IMR-90 (cell line): ENCODE measurements at regions not wholly inside any gene's neighbourhood (a gene's known extent, or its start where the extent isn't known, plus 50 kb on each side); places are given as distances from the start of the nearest gene placed in this dataset.

Experiments
- BHLHE40 ChIP-seq: fragments of 150-350 bp; IDR thresholded peaks from 2 replicates; pipeline ENCODE4 v1.6.1; 2016; ENCODE audit warnings: mild to moderate bottlenecking, low read depth, low read length
- CEBPB ChIP-seq: IDR thresholded peaks from 2 replicates; pipeline ENCODE4 v1.6.1; 2012; ENCODE audit warnings: low read depth, low read length, improper control_type of control experiment
- CHD1 ChIP-seq: IDR thresholded peaks from 2 replicates; pipeline ENCODE4 v1.6.1; 2012; ENCODE audit warnings: low read depth, low read length, improper control_type of control experiment
- FOS ChIP-seq: fragments of 150-350 bp; IDR thresholded peaks from 2 replicates; pipeline ENCODE4 v1.6.1; 2016; ENCODE audit warnings: low read depth, low read length
- MAFK ChIP-seq: IDR thresholded peaks from 2 replicates; pipeline ENCODE4 v1.6.1; 2012; ENCODE audit warnings: low read depth, low read length, improper control_type of control experiment
- MAZ ChIP-seq: IDR thresholded peaks from 2 replicates; pipeline ENCODE4 v1.6.1; 2012; ENCODE audit warnings: low read depth, mild to moderate bottlenecking, low read length, improper control_type of control experiment, moderate library complexity, borderline replicate concordance
- MXI1 ChIP-seq: IDR thresholded peaks from 2 replicates; pipeline ENCODE4 v1.6.1; 2012; ENCODE audit warnings: low read depth, mild to moderate bottlenecking, low read length, moderate library complexity, borderline replicate concordance
- NFE2L2 ChIP-seq: fragments of 150-350 bp; IDR thresholded peaks from 2 replicates; pipeline ENCODE4 v1.6.1; 2016; ENCODE audit warnings: low read depth, mild to moderate bottlenecking, low read length
- POLR2A ChIP-seq: IDR thresholded peaks from 2 replicates; pipeline ENCODE4 v1.6.1; 2012; ENCODE audit warnings: mild to moderate bottlenecking, low read depth, low read length
- RAD21 ChIP-seq: IDR thresholded peaks from 2 replicates; pipeline ENCODE4 v1.6.1; 2012; ENCODE audit warnings: low read length, improper control_type of control experiment
- RFX5 ChIP-seq: IDR thresholded peaks from 2 replicates; pipeline ENCODE4 v1.8.0; 2012; ENCODE audit warnings: low read depth, mild to moderate bottlenecking, low read length, moderate library complexity
- SMC3 ChIP-seq: fragments of 150-350 bp; IDR thresholded peaks from 2 replicates; pipeline ENCODE4 v1.6.1; 2016; ENCODE audit warnings: low read depth, mild to moderate bottlenecking, antibody characterized with exemption, low read length, moderate library complexity
- TF ChIP-seq, protein P1 (sequence below): conservative IDR thresholded peaks from 2 replicates; pipeline ENCODE4 v1.5.1; 2012; ENCODE audit warnings: mild to moderate bottlenecking, low read depth, low read length, improper control_type of control experiment
- TF ChIP-seq, protein P2 (sequence below): fragments of 150-350 bp; IDR thresholded peaks from 2 replicates; pipeline ENCODE4 v1.6.1; 2017; ENCODE audit warnings: mild to moderate bottlenecking, antibody characterized with exemption, low read length, low read depth

DNA sequence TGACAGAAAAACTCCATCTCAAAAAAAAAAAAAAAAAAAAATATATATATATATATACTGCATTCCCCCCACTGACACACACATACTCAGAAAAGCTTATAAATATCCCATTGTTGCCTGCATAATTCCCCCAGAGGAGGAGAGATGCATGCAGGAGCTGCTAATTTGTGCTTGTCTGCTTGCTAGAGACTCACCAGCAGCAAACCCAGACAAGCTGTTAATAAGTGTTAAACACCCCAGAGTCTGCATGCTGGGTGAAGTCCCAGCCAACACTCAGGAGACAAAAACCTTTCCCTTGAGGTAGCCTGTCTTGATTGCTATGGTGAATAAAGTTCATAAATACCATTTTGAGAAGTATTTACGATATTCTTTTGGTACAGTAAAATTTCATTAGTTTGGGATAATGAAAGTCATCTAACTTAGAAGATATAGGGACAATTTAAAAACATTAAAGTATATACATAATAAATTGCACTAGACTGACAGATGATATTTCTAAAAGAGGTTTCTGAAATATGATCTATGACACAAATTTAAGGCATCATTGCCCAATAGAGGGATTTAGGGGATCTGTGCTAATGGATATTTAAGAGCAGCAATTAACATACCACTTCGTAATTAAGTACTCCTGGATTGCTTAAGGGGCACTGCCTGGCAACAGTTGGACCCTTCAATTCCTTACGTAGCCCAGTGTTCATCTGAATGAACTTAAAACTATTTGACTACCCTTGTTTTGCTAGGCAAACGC lies 400.0 kb upstream of the C2CD4B start:
- TF ChIP-seq, protein P1, sequence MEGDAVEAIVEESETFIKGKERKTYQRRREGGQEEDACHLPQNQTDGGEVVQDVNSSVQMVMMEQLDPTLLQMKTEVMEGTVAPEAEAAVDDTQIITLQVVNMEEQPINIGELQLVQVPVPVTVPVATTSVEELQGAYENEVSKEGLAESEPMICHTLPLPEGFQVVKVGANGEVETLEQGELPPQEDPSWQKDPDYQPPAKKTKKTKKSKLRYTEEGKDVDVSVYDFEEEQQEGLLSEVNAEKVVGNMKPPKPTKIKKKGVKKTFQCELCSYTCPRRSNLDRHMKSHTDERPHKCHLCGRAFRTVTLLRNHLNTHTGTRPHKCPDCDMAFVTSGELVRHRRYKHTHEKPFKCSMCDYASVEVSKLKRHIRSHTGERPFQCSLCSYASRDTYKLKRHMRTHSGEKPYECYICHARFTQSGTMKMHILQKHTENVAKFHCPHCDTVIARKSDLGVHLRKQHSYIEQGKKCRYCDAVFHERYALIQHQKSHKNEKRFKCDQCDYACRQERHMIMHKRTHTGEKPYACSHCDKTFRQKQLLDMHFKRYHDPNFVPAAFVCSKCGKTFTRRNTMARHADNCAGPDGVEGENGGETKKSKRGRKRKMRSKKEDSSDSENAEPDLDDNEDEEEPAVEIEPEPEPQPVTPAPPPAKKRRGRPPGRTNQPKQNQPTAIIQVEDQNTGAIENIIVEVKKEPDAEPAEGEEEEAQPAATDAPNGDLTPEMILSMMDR, result no peak
- TF ChIP-seq, protein P2, sequence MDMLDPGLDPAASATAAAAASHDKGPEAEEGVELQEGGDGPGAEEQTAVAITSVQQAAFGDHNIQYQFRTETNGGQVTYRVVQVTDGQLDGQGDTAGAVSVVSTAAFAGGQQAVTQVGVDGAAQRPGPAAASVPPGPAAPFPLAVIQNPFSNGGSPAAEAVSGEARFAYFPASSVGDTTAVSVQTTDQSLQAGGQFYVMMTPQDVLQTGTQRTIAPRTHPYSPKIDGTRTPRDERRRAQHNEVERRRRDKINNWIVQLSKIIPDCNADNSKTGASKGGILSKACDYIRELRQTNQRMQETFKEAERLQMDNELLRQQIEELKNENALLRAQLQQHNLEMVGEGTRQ, result no peak
- TF ChIP-seq CHD1 (no peak), RFX5 (no peak), POLR2A (no peak), FOS (no peak), BHLHE40 (no peak), MAFK (no peak), SMC3 (no peak), CEBPB (no peak), RAD21 (no peak), MAZ (no peak), NFE2L2 (no peak), MXI1 (no peak)
